D721Med (cell line): ENCODE measurements at regions not wholly inside any gene's neighbourhood (a gene's known extent, or its start where the extent isn't known, plus 50 kb on each side); places are given as distances from the start of the nearest gene placed in this dataset.

Source experiments
- DNase-seq: peaks from one replicate; pipeline ENCODE4 v3.0.0; 2011; ENCODE audit warnings: low spot score; ENCODE audit not compliant: insufficient read length
- FAIRE-seq: peaks from 2 replicates; lab custom pipeline; 2011; peaks lifted over from hg19 to GRCh38; lab: Jason Lieb, UNC
- CTCF ChIP-seq: IDR thresholded peaks from 2 replicates; pipeline ENCODE4 v1.5.1; 2012; ENCODE audit warnings: mild to moderate bottlenecking, control low read depth; ENCODE audit not compliant: insufficient read depth; ENCODE audit errors: missing control alignments

DNA sequence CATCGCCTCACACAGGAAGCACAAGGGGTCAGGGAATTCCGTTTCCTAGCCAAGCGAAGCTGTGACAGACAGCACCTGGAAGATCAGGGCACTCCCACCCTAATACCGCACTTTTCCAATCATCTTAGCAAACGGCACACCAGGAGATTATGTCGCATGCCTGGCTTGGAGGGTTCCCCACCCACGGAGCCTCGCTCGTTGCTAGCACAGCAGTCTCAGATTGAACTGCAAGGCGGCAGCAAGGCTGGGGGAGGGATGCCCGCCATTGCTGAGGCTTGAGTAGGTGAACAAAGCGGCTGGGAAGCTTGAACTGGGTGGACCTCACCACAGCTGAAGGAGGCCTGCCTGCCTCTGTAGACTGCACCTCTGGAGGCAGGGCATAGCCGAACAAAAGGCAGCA lies 384.8 kb downstream of the CNTN6 start:
- DNase-seq (no peak), FAIRE-seq (no peak)
- TF ChIP-seq CTCF = no peak

GRCh38 chr3:1495466-1495865 lies 402.6 kb downstream of the CNTN6 start:
- no peak for TF ChIP-seq CTCF

DNA sequence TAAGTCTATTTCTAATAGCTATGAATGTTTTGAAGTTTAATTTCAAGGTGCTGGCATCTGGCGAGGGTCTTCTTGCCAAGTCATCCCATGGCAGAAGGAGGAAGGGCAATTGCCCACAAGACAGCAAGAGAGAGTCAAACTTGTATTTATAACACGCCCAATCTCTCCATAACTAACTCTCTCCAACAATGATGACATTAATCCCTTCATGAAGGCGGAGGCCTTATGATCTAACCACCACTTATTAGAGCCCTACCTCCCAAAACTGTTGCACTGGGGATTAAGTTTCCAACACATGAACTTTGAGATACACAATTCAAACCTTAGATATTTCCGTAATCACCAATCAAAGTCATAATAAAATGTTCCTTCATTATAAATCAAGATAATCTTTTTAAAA lies 406.9 kb downstream of the CNTN6 start:
- FAIRE-seq = no peak
- TF ChIP-seq CTCF = no peak

More at GRCh38 chr3:1495466-1495865, 402.6 kb downstream of the CNTN6 start:
- DNase-seq (no peak), FAIRE-seq (no peak)

DNA sequence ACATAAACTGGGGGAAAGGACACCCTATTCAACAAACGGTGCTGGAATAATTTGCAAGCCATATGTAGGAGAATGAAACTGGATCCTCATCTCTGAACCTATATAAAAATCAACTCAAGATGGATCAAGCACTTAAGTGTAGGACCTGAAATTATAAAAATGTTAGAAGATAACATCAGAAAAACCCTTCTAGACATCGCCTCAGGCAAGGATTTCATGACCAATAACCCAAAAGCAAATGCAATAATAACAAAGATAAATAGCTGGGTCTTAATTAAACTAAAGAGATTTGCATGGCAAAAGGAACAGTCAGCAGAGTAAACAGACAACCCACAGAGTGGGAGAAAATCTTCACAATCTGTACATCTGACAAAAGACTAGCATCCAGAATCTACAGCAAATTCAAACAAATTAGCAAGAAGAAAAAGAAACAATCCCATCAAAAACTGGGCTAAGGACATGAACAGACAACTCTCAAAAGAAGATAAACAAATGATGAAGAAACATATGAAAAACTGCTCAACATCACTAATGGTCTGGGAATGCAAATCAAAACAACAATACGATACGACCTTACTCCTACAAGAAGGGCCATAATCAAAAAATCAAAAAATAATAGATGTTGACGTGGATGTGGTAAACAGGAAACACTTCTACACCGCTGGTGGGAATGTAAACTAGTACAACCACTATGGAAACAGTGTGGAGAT lies 408.7 kb downstream of the CNTN6 start:
- DNase-seq (no peak), FAIRE-seq (no peak)
- TF ChIP-seq CTCF = no peak

More for the DNA sequence above, 406.9 kb downstream of the CNTN6 start:
- DNase-seq = no peak

DNA sequence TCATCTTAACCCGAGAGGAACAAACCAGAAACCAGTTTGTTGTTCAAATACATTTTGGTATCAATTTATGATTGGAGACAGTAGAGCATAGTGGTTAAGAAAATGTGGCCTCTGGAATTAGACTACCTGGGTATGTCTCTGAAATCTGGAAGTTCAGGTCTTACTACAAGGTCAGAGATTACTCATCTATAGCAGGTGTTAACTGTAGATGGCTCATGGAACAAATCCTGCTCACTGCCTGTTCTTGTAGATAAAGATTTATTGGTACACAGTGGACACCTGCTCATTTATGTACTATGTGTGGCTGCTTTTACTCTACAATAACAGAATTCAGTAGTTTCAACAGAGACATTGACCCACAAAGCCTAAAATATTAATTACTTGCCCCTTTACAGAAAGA lies 413.3 kb downstream of the CNTN6 start:
- FAIRE-seq = no peak
- TF ChIP-seq CTCF = no peak
- DNase-seq = no peak

GRCh38 chr3:1513662-1514061 lies 420.8 kb downstream of the CNTN6 start:
- DNase-seq (no peak), FAIRE-seq (no peak)
- TF ChIP-seq CTCF = no peak

DNA sequence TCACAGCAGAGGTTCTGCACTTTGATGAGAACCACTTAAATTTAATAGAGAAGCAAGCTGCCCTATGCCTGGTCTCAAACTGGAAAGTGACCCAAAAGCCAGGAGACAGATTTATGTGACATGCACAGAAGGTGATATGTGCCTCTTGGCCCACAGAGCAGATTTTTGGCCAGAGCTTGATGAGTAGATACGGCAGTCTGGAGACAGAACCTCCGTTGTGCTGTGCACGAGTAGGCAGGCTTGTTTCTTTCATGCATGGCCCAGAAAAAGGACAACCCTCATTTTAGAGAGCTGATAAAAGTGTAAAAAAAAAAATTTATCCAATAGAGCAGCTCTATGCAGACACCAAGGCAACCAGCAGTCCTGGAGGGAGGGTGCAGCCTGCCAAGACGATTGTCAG lies 423.1 kb downstream of the CNTN6 start:
- FAIRE-seq (no peak), DNase-seq (no peak)
- TF ChIP-seq CTCF = no peak
